Brain microvascular endothelial cell (primary cell): ENCODE measurements at regions not wholly inside any gene's neighbourhood (a gene's known extent, or its start where the extent isn't known, plus 50 kb on each side); places are given as distances from the start of the nearest gene placed in this dataset.

ENCODE experiments used
- DNase-seq: peaks from one replicate; pipeline ENCODE4 v3.0.0-alpha.2; 2020
- H3K27ac ChIP-seq: fragments of 250-450 bp; sonication (Bioruptor Pico); 2 replicates; pipeline ENCODE4 v1.5.1; 2020; ENCODE audit warnings: mild to moderate bottlenecking, moderate library complexity
- H3K27me3 ChIP-seq: fragments of 250-450 bp; sonication (Bioruptor Pico); replicated peaks from 2 replicates; pipeline ENCODE4 v1.5.1; 2020; ENCODE audit warnings: mild to moderate bottlenecking
- H3K36me3 ChIP-seq: fragments of 250-450 bp; sonication (Bioruptor Pico); replicated peaks from 2 replicates; pipeline ENCODE4 v1.5.1; 2020; ENCODE audit warnings: mild to moderate bottlenecking
- H3K4me3 ChIP-seq: 2 replicates; pipeline ENCODE4 v1.5.1; 2011; ENCODE audit warnings: low read depth, mild to moderate bottlenecking, control low read depth, low read length, moderate library complexity
- CTCF ChIP-seq: IDR thresholded peaks from 2 replicates; pipeline ENCODE4 v1.5.1; 2011; ENCODE audit warnings: low read depth, mild to moderate bottlenecking, moderate library complexity, low read length, control low read depth, inconsistent platforms; ENCODE audit errors: missing control alignments
- in situ Hi-C: cut with HindIII; loops from 2 replicates; pipeline ENCODE4 v1.10.0; 2017; ENCODE audit warnings: low sequenced_read_pairs, low pct_ligation_motif_present

GRCh38 chrX:13196782-13197181, 123.1 kb downstream of the ATXN3L start:
- in situ Hi-C loops, result no loop called here
- Histone ChIP-seq H3K27ac (no peak overlapping the region), H3K27me3 (no peaks in the 10 kb centered on the region), H3K36me3 (no peaks in the 10 kb centered on the region), H3K4me3 (no peak overlapping the region)
- DNase-seq, result no peak
- TF ChIP-seq CTCF, result no peak

- no peaks in the 10 kb centered on the region for H3K27me3 ChIP-seq
- no peak for DNase-seq
- H3K27ac ChIP-seq, result no peak overlapping the region
- in situ Hi-C loops, result no loop called here
- TF ChIP-seq CTCF, result no peak
- H3K4me3 ChIP-seq, result no peak overlapping the region
- no peaks in the 10 kb centered on the region for H3K36me3 ChIP-seq
Observed at GRCh38 chrX:13195340-13195739, 124.5 kb downstream of the ATXN3L start.

- TF ChIP-seq CTCF, result no peak
- no peaks in the 10 kb centered on the region for H3K27me3 ChIP-seq
- H3K36me3 ChIP-seq, result no peaks in the 10 kb centered on the region
- in situ Hi-C loops, result no loop called here
- H3K4me3 ChIP-seq, result no peak overlapping the region
- no peak for DNase-seq
- H3K27ac ChIP-seq, result no peak overlapping the region
Observed at GRCh38 chrX:13194291-13195103, 125.4 kb downstream of the ATXN3L start.

- no peaks in the 10 kb centered on the region for H3K36me3 ChIP-seq
- H3K27ac ChIP-seq, result no peak overlapping the region
- H3K4me3 ChIP-seq, result no peak overlapping the region
- H3K27me3 ChIP-seq, result no peaks in the 10 kb centered on the region
- in situ Hi-C loops, result no loop called here
- TF ChIP-seq CTCF, result no peak
- no peak for DNase-seq
Observed at GRCh38 chrX:13190051-13190450, 129.8 kb downstream of the ATXN3L start.

- H3K27ac ChIP-seq, result no peak overlapping the region
- DNase-seq, result no peak
- in situ Hi-C loops, result no loop called here
Observed at GRCh38 chrX:13189380-13189779, 130.5 kb downstream of the ATXN3L start.

More at GRCh38 chrX:13189380-13189779, 130.5 kb downstream of the ATXN3L start:
- no peaks in the 10 kb centered on the region for H3K27me3 ChIP-seq
- no peak for TF ChIP-seq CTCF
- no peaks in the 10 kb centered on the region for H3K36me3 ChIP-seq
- H3K4me3 ChIP-seq, result no peak overlapping the region
